ENCODE measurements at regions not wholly inside any gene's neighbourhood (a gene's known extent, or its start where the extent isn't known, plus 50 kb on each side); places are given as distances from the start of the nearest gene placed in this dataset.

DNA sequence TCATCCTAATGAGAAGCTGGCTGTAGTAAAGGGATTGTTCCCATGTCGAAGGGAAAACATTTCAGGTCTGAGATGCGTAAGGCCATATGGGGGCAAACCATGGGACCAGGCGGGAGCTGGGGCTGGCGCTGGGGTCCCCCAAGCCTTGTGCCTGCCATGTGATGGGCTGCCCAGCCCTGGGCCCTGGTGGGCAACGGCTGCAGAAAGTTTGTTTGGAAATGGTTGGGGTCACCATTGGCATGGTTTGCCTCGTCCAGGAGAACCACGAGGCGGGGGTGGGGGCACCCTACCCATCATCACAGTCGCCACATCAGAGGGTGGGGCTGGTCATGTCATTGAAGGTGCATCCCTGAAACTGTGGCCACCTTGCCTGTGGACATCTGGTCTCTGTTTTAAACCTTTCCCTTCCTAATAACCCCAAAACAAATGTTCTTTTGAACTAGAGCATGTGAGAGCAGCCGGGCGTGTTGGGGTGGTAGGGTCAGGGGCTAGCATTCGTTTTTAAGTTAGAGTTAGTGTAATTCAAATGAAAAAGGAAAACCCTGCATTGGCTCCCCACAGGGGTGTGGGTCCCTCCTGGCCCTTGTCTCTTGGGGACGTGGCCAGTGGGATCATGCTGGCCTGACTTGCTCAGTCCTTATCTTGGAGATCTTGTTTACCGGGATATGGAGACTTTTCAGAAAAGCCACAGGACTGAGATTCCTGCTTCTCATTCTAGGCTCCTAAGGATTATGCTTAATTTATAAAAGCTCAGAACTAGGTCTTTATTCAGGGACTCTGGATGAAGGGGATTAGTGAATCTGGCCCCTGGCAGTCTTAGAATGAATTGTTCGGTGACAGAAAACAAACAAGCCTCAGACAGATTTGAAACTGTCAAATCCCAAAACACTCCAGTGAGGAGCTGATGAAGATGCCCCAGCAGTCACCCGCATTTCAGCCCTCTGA lies 98.5 kb downstream of the CTTN start:
- H3K27ac Mint-ChIP-seq = no peak overlapping the region
- peak in 1 of 3 donors; percentile 3 for DNase-seq
- peaks cover 33% of the 10 kb centered on the region for H3K27me3 Mint-ChIP-seq
- no peaks in the 10 kb centered on the region for H3K36me3 Mint-ChIP-seq (ENCODE audit: low read depth)
- H3K4me3 Mint-ChIP-seq = no peak overlapping the region
- no peaks in the 10 kb centered on the region for H3K4me1 Mint-ChIP-seq
- no peak for ATAC-seq
- no peaks in the 10 kb centered on the region for H3K9me3 ChIP-seq (ENCODE audit: control insufficient read depth, low read length, poor library complexity, severe bottlenecking)

DNA sequence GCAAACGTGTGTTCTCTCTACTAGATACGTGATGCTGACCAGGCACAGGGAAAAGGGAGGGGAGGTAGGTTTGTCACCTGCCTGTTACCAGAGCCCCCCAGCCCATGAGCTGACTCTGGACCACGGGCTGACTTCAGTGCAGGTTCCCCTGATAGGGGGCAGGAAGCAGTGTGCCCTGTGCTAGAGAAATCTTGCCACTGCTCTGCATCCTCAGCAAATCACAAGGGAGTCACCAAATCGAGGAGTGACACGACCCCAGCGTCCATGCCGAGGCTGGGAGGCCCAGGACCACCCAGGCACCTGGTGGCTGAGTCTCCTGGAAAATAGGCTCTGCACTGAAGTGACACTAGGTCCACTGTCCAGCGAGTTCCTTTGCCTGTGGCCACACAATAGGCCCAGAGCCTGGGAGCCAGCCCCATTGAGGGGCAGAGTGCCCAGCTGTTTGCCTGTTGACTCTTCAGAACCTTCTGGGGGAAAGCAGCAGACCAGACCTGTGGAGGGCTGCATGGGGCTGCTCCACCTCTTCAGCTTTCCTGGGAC lies 99.3 kb downstream of the CTTN start:
- Mint-ChIP-seq H3K4me3 (no peak overlapping the region), H3K4me1 (no peaks in the 10 kb centered on the region), H3K27me3 (peaks cover 33% of the 10 kb centered on the region), H3K36me3 (ENCODE audit: low read depth) (no peaks in the 10 kb centered on the region), H3K27ac (no peak overlapping the region)
- DNase-seq (peak in 1 of 3 donors; percentile 3), ATAC-seq (no peak)
- H3K9me3 ChIP-seq (ENCODE audit: control insufficient read depth, low read length, poor library complexity, severe bottlenecking) = no peaks in the 10 kb centered on the region

DNA sequence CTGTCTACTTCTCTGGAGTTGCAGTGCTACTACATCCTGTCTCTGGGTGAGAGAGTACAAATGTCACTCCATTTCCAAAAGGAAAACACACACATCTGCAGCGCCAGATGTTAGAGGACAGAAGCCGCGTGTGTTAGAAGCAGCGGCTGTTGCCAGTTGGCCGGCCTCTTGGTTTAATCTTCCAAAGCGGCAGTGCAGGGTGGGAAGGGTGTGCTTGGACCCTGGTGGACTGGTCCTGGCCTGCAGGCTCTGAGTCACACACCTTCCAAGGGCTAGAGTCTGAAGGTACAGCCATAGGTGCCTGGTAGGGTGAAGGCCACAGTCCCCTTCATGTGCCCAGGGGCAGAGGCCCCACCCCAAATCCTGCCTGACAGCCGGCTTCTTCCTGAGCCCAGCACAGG lies 99.8 kb downstream of the CTTN start:
- no peaks in the 10 kb centered on the region for H3K4me1 Mint-ChIP-seq
- no peak for DNase-seq
- no peak for ATAC-seq

DNA sequence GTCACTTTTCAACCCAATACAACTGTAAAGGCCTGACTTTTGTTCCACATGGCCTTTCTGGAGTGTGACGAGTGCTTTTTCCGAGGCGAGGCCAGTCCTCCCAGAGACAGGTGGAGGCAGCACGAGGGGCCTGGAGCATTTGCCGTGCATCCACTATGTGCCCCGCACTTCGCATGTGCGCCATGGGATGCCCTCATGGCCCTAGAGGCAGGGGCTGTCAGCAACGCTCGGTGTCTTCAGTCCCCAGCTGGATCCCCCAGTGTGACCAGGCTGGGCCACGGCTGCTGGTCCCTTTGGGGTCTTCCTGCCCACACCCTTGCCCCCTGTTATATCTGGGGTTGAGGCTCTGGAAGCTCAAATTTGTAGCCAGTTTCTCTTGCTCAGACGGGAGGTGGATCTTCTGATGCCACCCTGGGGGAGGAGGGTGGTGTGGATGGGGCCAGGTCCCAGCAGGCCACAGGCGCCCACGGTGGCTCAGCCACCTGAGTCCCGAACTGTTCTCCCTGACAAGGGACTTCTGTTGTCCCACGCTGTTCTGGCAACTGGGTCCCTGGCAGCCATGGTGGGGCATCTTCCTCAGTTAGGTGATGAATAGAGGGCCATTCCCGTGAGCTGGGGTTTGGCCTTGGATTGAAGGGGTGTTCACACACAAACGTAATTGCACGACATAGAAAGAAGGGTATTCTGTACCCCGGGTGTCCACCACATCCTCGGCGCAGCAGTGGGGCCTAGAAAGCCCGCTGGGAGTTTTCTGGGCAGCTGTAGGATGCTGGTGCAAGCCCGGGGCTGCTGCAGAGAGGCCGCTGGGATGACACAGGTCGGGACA lies 100.9 kb downstream of the CTTN start:
- DNase-seq (no peak), ATAC-seq (no peak)
- Mint-ChIP-seq H3K36me3 (ENCODE audit: low read depth) (no peaks in the 10 kb centered on the region), H3K4me1 (no peaks in the 10 kb centered on the region), H3K27me3 (peaks cover 39% of the 10 kb centered on the region), H3K4me3 (no peak overlapping the region), H3K27ac (no peak overlapping the region)
- no peaks in the 10 kb centered on the region for H3K9me3 ChIP-seq (ENCODE audit: control insufficient read depth, low read length, poor library complexity, severe bottlenecking)

More for the DNA sequence above, 99.8 kb downstream of the CTTN start:
- Mint-ChIP-seq H3K27me3 (peaks cover 33% of the 10 kb centered on the region), H3K27ac (no peak overlapping the region), H3K4me3 (no peak overlapping the region), H3K36me3 (ENCODE audit: low read depth) (no peaks in the 10 kb centered on the region)
- no peaks in the 10 kb centered on the region for H3K9me3 ChIP-seq (ENCODE audit: control insufficient read depth, low read length, poor library complexity, severe bottlenecking)

DNA sequence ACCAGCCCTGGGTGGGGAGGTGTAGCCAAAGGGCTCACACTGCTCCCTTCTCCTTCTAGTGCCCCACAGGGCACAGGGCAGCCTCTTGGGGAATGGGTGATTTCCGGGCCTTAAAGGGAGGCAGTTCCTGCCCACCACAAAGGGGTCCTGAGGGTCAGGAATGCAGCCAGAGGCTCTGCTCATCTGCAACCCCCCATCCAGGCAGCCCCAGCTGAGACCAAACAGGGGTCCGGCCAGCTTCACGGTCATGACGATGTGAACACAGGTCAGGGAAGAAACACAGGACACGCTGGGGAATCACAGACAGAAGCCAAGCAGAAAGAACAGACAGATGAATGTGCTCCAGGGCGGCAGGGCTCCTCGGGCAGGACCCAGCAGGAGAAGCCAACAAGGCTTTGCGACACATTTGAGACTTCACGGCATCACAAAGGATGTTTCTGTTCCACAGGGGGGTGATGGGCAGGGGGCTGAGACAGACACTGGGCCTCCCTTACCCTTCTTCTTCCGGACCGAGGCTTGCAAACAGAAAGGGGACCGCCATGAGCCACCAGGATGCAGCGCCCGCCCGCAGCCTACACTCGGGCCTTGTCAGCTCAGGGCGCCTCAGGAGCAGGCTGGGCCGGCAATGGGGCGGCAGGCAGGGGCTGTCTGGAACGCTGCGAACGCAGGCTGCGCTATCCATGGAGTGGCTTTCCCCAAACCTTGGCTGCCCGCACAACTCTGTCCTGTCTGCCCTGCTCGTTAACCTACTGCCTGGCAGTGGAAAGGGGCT lies 101.9 kb downstream of the CTTN start:
- DNase-seq = no peak
- peaks cover 2% of the 10 kb centered on the region for H3K4me1 Mint-ChIP-seq
- H3K9me3 ChIP-seq (ENCODE audit: control insufficient read depth, low read length, poor library complexity, severe bottlenecking) = no peaks in the 10 kb centered on the region
- H3K27me3 Mint-ChIP-seq = peaks cover 43% of the 10 kb centered on the region
- no peak overlapping the region for H3K4me3 Mint-ChIP-seq
- H3K36me3 Mint-ChIP-seq (ENCODE audit: low read depth) = no peaks in the 10 kb centered on the region
- ATAC-seq = no peak
- no peak overlapping the region for H3K27ac Mint-ChIP-seq

DNA sequence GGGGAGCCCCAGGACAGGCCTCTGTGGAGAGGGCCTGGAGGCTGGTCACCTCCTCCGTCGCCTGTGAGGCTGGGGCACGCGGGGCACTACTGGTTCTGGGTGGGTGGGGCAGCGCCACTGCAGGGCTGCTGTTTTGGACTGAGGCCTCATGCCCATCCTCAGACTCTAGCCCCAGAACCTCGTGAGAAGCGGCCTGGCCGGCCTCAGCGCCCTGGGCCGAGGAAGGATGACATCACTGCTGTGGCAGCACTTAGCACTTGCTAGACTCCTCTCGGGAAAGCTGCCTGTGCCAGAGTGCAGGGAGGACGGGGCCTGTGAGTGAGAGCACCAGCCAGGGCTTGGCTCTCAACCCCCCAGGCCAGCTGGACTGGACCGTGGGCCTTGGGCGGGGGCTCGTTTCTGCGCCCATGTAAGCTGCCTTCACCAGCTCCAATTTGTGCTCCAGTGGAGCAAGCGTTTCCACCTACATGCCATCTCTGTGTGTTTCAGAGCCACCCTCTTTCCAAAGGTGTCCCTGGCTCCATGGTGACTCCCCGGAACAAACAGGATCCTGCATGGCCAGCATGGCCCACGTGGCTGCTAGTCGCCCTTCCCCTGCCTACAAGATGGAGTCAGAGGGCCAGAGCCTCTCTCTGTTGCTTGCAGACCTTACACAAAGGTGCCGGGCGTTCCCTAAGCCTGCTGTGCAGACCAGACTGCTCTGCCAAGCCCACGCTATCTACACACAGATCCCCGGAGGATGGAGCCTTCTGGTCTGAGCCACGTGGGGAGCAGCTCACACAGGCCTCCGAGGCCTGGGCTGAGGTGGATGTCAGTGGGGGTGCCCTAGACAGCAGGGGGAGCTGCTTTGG lies 102.9 kb downstream of the CTTN start:
- H3K4me1 Mint-ChIP-seq = peaks cover 2% of the 10 kb centered on the region

DNA sequence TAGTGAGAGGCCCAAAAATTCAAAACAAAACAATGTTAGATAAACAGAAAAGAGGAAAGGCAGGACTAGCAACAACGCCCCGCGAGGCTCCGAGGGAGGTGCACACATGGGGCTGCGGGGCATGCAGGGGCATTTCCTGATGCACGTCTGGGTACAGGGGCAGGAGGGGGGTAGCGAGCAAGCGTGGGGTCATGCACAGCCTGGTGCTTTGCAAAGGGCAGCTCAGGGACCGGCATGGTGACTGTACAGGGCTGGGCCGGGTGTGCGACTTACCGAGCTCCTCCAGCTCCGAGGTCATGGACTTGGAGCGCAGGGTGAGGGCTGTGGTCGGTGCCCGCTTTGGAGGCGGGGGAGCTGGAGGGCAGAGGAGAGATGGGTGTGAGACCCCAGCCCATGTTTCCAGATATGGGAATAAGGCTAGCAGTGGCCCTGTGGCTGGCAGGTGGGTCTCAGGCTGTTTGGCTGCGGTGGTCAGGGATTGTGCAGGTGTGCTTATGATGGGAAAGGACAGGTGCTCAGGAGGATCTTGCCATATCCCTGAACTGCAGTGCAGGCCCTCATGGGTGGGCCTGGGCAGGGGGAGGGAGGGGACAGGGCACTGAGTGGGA lies 103.7 kb downstream of the CTTN start:
- Mint-ChIP-seq H3K27me3 (peaks cover 30% of the 10 kb centered on the region), H3K4me1 (peaks cover 2% of the 10 kb centered on the region), H3K4me3 (no peak overlapping the region), H3K36me3 (ENCODE audit: low read depth) (no peaks in the 10 kb centered on the region), H3K27ac (no peak overlapping the region)
- DNase-seq (no peak), ATAC-seq (no peak)
- no peaks in the 10 kb centered on the region for H3K9me3 ChIP-seq (ENCODE audit: control insufficient read depth, low read length, poor library complexity, severe bottlenecking)

More for the DNA sequence above, 102.9 kb downstream of the CTTN start:
- H3K9me3 ChIP-seq (ENCODE audit: control insufficient read depth, low read length, poor library complexity, severe bottlenecking) = no peaks in the 10 kb centered on the region
- Mint-ChIP-seq H3K27ac (no peak overlapping the region), H3K36me3 (ENCODE audit: low read depth) (no peaks in the 10 kb centered on the region), H3K4me3 (no peak overlapping the region), H3K27me3 (peaks cover 37% of the 10 kb centered on the region)
- DNase-seq = no peak
- no peak for ATAC-seq

DNA sequence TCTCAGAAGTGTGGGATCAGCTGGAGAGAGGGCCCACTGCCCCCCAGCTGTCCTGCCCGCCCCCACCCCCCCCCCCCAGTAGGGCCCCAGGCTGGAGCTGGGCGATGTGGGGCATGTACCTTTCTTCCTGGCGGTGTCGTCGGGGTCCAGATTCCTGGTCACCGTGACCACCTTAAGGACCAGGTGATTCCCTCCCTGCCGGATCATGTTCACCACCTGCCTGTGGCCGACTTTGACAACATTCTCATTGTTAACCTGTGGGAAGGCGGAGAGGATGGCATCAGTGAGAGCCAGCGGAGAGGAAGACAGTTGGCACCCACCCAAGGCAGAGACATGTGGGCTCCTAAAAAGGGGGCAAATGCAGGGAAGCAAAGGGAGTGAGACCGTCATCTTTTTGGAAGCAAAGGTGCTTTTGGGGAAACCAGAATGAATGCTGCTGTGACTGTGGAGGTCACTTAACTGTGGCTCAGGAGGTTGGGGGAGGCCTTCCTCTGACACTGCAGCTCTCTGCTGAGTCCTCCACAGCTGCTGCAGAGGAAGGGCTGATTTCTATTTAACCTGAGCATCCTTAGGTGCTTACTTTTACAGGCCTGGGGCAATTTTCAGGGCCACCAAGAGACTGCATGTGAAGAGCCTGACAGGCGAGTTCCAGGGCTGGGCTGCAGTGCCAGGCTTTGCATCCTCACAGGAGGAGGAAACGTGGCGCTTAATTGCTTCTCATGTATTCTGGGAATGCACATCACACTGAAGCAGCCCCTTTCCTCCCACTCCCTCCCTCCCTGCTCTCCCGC lies 104.5 kb downstream of the CTTN start:
- H3K27me3 Mint-ChIP-seq = peaks cover 26% of the 10 kb centered on the region
- no peaks in the 10 kb centered on the region for H3K36me3 Mint-ChIP-seq (ENCODE audit: low read depth)
- no peaks in the 10 kb centered on the region for H3K9me3 ChIP-seq (ENCODE audit: control insufficient read depth, low read length, poor library complexity, severe bottlenecking)
- peaks cover 2% of the 10 kb centered on the region for H3K4me1 Mint-ChIP-seq
- no peak for DNase-seq
- ATAC-seq = no peak
- no peak overlapping the region for H3K27ac Mint-ChIP-seq
- no peak overlapping the region for H3K4me3 Mint-ChIP-seq

DNA sequence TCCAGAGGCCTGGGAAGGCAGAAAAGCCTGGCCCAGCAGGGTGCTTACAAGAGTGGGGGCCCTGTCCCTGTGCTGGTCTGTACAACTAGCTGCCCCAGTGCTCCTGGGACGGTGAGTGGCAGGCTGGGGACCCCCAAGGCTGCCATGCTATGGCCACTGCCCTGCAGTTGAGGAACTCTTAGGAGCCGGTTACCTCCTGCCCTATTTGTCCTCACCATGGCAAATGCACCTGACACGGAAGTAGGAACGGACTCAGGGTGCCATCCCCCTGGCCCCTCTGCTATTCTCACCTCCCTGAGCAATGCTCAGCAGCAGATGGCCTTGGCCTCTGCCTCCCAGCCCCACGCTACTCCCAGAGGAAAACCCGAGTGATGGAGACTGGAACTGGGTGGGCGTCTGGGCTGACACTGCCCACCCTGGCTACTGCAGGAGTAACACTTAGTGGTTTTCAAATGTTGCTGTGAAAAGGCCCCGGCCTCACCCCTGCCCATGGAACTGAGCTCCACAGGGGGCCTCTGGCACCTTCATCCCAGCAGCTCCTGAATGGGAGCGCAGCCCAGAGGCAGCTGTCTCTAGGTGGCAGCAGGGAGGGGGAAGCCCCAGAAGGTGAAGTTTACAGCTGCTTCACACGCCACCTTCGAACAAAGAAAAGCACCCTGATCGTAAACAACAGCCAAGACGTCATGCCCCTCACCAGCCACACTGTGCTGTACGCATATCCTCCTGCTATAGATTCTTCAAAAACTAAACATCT lies 105.3 kb downstream of the CTTN start:
- Mint-ChIP-seq H3K27ac (no peak overlapping the region), H3K36me3 (ENCODE audit: low read depth) (no peaks in the 10 kb centered on the region), H3K4me1 (peaks cover 2% of the 10 kb centered on the region), H3K27me3 (peaks cover 21% of the 10 kb centered on the region), H3K4me3 (no peak overlapping the region)
- H3K9me3 ChIP-seq (ENCODE audit: control insufficient read depth, low read length, poor library complexity, severe bottlenecking) = no peaks in the 10 kb centered on the region
- no peak for ATAC-seq
- DNase-seq = no peak

DNA sequence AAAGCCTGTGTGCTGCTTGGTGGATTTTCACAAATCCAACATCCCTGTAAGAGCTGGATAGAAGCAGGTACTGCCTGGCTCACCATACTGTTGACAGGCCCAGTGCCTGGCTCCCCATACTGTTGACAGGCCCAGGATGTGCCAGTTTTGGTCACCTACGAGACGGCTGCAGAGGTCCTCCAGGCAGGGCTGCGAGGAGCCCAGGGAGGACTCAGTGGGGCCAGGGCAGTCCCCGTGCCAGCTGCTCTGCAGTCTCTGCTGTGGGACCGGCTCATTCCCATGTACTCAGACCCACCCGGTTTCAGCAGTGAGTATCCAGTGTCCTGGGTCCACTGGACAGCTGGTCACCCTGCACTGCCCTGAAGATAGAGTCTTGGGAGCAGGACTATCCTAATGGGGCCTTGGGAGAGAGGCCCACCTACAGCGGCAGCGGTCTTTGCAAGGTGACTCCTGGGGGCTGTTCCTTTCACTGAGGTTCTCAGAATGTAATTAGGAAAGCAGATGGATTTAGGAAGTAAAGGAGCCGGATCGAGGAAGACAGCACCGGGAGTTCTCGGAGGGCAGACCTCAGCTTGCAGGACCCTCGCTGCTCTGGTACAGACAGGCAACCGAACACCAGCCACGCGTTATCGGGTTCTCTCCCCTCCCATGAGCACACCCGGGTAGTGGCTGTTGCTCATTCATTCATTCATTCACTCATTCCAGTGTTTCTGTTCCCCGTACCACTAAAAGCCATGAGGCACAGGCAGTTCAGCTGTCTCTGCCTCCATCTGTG lies 106.1 kb downstream of the CTTN start:
- Mint-ChIP-seq H3K4me1 (peaks cover 2% of the 10 kb centered on the region), H3K4me3 (no peak overlapping the region), H3K36me3 (ENCODE audit: low read depth) (no peaks in the 10 kb centered on the region), H3K27me3 (peaks cover 20% of the 10 kb centered on the region), H3K27ac (no peak overlapping the region)
- DNase-seq = no peak
- H3K9me3 ChIP-seq (ENCODE audit: control insufficient read depth, low read length, poor library complexity, severe bottlenecking) = no peaks in the 10 kb centered on the region
- ATAC-seq = no peak

Measured in T-helper 17 cell (primary cell).